SKM-1 (cell line): ENCODE measurements at regions not wholly inside any gene's neighbourhood (a gene's known extent, or its start where the extent isn't known, plus 50 kb on each side); places are given as distances from the start of the nearest gene placed in this dataset.

Experiments used
- DNase-seq: peaks from one replicate; lab custom pipeline; 2025; ENCODE audit not compliant: unreplicated experiment; lab: John Stamatoyannopoulos, UW

DNA sequence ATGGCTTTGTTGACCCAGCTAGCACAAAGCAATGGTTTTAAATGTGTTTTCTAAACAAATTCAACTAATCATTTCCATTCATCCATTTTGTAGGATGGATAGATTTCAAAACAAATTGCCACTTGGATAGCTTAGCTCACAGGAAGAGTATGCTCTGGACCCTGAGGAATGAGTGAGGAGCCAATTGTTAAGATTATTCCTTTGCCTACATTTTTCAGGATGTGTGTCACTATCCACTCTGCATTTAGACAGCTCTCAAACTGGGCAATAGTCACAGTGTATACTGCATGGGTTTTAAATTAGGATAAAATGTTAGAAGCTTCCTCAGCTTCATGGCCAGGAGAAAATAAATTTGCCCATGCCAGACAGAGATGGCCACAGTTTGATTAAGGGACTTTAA is 605.6 kb upstream of the TEX47 start:
- DNase-seq: no peak

- DNase-seq: no peak
Measured at GRCh38 chr7:89401690-89402089, 606.2 kb upstream of the TEX47 start.

DNA sequence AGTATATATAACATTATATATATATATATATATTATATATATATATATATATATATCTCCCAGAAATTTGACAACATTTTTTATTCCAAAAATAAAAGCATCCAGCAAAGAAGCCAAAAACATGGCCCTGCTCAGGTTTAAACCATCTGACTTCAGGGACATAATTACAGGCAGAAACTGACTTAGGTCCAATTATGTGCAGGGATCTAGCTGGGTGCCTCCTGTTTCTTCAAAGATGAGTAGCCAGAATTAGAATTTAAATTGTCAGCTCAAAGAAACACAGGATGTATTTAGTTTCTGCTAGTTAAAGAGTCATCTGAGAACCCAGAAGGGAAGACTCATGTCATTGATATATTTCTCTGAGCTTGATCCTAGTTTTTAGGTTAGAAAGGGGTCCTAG is 656.4 kb upstream of the TEX47 start:
- DNase-seq: no peak

- DNase-seq: no peak
Measured at GRCh38 chr7:89456556-89456955, 661.0 kb upstream of the TEX47 start.

GRCh38 chr7:89458114-89458513 is 662.6 kb upstream of the TEX47 start:
- DNase-seq: no peak

- no peak for DNase-seq
Measured at GRCh38 chr7:89474456-89474855, 678.9 kb upstream of the TEX47 start.

DNA sequence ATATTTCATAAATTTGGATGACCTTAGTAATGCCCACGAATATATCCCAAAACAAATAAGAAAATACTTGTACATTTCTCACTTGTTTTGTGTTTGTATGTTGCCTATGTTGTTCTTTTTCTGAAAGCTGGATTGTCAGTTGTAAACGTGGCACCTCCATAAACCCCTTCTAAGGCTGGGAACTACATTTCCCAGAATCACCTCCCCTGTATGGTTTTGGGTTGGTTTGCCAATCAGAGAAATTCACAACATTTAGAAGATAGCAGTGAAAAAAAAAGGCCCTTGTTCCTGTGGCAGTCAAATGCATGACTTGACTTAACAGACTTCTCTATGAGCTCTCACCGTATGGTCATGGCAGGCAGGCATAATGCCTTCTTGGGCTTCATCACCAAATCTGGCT is 676.3 kb upstream of the STEAP1 start:
- no peak for DNase-seq

DNA sequence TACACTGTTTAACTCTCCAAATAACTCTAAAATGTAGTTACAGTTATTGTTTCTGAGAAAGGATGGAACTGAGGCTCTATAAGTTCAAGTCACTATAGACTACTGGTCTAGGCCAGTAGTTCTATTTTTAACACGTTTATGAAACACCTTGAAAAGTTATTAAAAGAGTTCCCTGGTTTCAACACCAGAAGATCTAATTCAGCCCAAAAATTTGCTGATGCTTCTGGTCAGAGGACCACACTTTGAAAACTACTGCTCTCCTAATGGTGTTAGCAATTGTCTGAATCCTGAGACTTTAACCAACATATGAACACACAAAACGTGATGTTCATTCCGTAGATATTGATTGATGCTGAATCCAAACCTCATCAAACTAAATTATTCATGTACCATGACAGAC is 658.6 kb upstream of the STEAP1 start:
- DNase-seq: no peak

DNA sequence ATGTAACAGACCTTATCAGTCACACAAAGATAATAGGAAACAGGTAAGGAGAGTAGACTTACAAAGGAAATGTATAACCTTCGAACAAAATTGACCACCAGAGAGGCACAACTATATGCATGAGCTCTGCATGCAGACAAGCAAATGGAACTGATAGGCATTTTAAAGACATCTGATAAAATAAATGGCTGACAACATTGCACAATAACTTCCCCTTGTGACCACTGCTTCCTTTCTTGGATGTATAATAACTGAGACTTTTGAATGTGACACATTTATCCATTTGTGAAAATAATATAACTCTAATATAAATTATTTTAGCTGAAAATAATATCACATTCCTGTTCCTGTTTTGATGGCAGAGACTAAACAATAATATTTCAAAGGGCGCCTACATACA is 654.2 kb upstream of the STEAP1 start:
- no peak for DNase-seq

GRCh38 chr7:89503281-89503680 is 651.0 kb upstream of the STEAP1 start:
- DNase-seq: no peak

GRCh38 chr7:89507034-89507433 is 647.2 kb upstream of the STEAP1 start:
- no peak for DNase-seq

DNA sequence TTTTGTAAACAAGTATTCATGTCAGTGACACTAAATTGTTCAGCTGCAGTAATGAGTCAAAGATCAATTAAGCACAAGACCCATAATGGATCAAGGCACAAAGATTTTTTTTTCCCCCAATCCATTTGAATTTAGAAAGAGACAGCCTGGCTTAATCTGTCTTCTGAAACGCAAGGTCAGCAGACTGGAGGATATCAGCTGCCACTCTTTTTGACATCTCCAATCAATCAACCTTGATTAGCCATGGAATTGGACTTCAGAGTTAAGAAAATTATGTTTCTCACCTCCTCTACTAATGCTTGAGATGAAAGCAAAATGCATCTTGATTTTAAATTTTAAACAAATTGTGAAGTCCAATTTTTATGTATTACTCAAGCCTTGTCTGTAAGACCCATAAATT is 642.4 kb upstream of the STEAP1 start:
- DNase-seq: no peak

DNA sequence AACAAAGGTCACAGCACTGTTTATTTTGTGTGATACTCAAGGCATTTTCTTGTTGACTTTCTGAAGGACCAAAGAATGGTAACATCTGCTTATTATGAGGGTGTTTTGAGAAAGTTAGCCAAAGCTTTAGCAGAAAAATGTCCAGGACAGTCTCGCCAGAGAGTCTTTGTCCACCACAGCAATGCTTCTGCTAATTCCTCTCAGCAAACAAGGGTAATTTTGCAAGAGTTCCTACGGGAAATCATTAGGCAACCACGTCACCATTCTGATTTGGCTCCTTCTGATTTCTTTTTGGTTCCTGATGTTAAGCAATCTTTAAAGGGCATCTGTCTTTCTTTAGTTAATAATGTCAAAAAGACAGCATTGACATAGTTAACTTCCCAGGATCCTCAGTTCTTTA is 639.3 kb upstream of the STEAP1 start:
- no peak for DNase-seq

DNA sequence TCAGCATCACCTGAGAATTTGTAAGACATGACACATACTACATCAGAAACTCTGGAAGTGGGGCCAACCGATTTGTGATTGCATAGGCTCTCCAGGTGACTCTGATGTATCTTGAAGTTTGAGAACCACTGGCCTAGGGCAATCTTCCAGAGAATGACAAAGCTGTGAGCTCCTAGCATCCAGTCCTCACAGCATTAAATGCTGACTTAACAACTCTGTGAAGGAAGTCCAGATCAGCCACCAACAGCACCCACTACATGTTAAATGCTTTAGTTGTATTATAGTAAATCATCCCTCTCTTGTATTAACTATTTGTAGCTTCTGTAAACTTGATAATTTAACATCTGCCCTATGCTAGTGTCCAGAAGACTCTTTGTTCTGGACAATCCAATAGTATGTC is 636.5 kb upstream of the STEAP1 start:
- no peak for DNase-seq

DNA sequence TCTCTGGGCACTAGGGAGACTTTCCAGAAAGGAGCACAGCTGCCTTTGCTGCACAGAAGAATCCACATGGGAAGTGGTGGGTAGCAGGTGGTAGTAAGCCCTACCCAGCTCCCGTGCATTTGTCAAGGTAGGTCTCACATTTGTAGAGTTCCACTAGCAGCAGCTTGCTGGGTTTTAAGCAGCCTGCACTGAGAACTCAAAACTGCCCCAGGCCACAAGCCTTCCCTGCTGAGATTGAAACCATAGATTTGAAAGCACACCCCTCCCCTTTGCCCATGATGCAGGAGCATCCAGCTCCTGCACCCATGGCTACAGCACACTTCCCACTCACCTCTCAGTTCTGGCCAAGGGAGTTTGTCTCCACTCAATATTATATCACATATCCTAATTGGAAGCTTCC is 604.5 kb upstream of the STEAP1 start:
- DNase-seq: no peak

DNA sequence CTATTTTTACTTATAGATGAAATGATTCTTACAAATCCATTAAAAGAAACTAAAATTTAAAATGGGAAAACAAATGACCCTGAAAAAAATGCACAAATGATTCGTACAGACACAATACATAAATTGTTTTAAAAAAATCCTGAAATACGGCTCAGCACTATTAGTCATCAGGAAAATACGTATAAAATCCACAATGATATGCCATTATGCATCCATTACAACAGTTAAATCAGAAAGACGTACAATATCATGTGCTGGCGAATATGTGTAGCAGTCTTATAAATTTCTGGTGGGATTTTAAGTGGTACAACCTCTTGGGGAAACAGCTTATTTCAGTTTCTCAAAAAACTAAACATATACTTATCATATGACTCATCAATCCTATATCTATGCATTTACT is 600.1 kb upstream of the STEAP1 start:
- no peak for DNase-seq

- no peak for DNase-seq
Measured at GRCh38 chr7:89559596-89559995, 594.7 kb upstream of the STEAP1 start.

- DNase-seq: no peak
Measured at GRCh38 chr7:89563597-89563996, 590.7 kb upstream of the STEAP1 start.

DNA sequence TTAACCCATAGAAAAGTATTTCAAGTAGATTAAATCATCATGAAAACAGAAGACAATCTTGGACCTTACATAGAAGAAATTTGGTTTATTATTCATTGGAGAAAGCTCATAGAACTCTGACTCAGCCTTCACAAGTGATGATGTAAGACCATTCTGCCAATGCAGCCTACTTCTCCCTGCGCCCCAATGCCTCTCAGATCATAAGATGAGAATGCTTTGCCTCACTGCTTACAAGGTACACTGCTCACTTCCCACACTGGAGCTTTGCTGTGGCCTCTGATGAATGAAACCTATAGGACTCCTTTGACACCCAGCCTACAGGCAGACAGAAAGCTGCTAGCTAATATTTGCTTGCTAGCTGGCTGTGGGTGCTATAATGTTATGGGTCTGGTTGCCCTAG is 569.4 kb upstream of the STEAP1 start:
- no peak for DNase-seq

GRCh38 chr7:89593125-89593524 is 561.1 kb upstream of the STEAP1 start:
- DNase-seq: no peak

- DNase-seq: no peak
Measured at GRCh38 chr7:89602984-89603383, 551.3 kb upstream of the STEAP1 start.

- no peak for DNase-seq
Measured at GRCh38 chr7:89605362-89605761, 548.9 kb upstream of the STEAP1 start.

- DNase-seq: no peak
Measured at GRCh38 chr7:89606511-89606910, 547.8 kb upstream of the STEAP1 start.

DNA sequence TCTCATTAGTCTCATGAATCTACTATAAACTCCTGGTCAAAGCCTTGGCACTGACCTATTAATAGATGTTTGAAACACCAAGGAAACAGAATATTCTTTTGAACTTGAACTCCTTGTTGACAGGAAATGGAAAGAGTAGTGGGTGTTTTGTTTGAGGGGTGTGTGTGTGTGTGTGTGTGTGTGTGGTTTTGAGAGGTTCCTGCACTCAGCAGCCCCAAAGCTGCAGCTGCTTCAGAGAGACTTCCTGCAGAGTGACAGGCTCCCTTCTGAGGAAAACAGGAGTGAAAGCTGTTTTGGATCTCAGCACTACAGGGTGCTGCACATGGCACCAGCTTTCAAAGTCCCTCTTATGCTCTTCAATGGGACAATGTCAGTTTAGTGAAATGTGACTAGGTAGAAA is 546.5 kb upstream of the STEAP1 start:
- no peak for DNase-seq
